ENCODE measurements at regions not wholly inside any gene's neighbourhood (a gene's known extent, or its start where the extent isn't known, plus 50 kb on each side); places are given as distances from the start of the nearest gene placed in this dataset.

DNA sequence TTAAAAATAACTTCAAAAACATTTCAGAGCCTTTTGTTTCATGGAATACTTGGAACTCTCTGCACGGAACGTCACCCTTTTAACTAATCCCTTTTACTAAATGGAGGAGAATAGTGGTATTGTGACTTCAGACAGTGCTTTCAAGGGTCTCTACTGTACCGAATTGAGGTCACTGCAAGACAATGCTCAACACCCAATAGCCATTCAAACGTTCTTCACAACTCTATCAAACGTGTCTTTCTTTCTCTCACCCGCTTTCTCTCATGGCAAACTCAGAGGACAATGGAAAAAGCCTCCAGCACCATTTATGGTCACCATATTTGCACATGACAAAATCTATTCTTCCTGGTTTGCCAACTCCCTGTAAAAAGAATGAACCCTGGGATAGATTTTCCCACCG is 132.1 kb upstream of the SOX5 start:
- H3K27me3 Mint-ChIP-seq (ENCODE audit: low read depth) = no peaks in the 10 kb centered on the region
- DNase-seq (ENCODE audit: low spot score) = no peak
- H3K27ac Mint-ChIP-seq = no peak overlapping the region
- H3K9me3 Mint-ChIP-seq = no peaks in the 10 kb centered on the region
- ChIA-PET POLR2A (no interaction called here), CTCF (no interaction called here)
- TF ChIP-seq, protein P1, sequence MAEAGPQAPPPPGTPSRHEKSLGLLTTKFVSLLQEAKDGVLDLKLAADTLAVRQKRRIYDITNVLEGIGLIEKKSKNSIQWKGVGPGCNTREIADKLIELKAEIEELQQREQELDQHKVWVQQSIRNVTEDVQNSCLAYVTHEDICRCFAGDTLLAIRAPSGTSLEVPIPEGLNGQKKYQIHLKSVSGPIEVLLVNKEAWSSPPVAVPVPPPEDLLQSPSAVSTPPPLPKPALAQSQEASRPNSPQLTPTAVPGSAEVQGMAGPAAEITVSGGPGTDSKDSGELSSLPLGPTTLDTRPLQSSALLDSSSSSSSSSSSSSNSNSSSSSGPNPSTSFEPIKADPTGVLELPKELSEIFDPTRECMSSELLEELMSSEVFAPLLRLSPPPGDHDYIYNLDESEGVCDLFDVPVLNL (CRISPR knock-in tag; IDR thresholded peaks at IDR 0.05; ENCODE audit: borderline replicate concordance, low read depth) = no peak
- TF ChIP-seq ZNF317 (CRISPR knock-in tag; IDR thresholded peaks at IDR 0.05; ENCODE audit: borderline replicate concordance, low read depth) (no peak), ZNF121 (CRISPR knock-in tag; IDR thresholded peaks at IDR 0.05) (no peak), RELA (CRISPR knock-in tag; IDR thresholded peaks at IDR 0.05; ENCODE audit: borderline replicate concordance) (no peak), ZNF219 (CRISPR knock-in tag; IDR thresholded peaks at IDR 0.05; ENCODE audit: borderline replicate concordance) (no peak), ZNF138 (CRISPR knock-in tag; conservative IDR thresholded peaks at IDR 0.05) (no peak), SMAD3 (CRISPR knock-in tag; IDR thresholded peaks at IDR 0.05; ENCODE audit: borderline replicate concordance) (no peak), SMAD4 (CRISPR knock-in tag; IDR thresholded peaks at IDR 0.05) (no peak), ZNF263 (CRISPR knock-in tag; IDR thresholded peaks at IDR 0.05; ENCODE audit: low read depth) (no peak), TEAD4 (CRISPR knock-in tag; IDR thresholded peaks at IDR 0.05) (no peak), TCF7 (CRISPR knock-in tag; IDR thresholded peaks at IDR 0.05; ENCODE audit: low read depth) (no peak), GTF2I (CRISPR knock-in tag; conservative IDR thresholded peaks at IDR 0.05) (no peak), NR3C1 (CRISPR knock-in tag; conservative IDR thresholded peaks at IDR 0.05; ENCODE audit: low read depth) (no peak)
- TF ChIP-seq, protein P2, sequence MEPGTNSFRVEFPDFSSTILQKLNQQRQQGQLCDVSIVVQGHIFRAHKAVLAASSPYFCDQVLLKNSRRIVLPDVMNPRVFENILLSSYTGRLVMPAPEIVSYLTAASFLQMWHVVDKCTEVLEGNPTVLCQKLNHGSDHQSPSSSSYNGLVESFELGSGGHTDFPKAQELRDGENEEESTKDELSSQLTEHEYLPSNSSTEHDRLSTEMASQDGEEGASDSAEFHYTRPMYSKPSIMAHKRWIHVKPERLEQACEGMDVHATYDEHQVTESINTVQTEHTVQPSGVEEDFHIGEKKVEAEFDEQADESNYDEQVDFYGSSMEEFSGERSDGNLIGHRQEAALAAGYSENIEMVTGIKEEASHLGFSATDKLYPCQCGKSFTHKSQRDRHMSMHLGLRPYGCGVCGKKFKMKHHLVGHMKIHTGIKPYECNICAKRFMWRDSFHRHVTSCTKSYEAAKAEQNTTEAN (CRISPR knock-in tag; IDR thresholded peaks at IDR 0.05) = no peak
- TF ChIP-seq, protein P3, sequence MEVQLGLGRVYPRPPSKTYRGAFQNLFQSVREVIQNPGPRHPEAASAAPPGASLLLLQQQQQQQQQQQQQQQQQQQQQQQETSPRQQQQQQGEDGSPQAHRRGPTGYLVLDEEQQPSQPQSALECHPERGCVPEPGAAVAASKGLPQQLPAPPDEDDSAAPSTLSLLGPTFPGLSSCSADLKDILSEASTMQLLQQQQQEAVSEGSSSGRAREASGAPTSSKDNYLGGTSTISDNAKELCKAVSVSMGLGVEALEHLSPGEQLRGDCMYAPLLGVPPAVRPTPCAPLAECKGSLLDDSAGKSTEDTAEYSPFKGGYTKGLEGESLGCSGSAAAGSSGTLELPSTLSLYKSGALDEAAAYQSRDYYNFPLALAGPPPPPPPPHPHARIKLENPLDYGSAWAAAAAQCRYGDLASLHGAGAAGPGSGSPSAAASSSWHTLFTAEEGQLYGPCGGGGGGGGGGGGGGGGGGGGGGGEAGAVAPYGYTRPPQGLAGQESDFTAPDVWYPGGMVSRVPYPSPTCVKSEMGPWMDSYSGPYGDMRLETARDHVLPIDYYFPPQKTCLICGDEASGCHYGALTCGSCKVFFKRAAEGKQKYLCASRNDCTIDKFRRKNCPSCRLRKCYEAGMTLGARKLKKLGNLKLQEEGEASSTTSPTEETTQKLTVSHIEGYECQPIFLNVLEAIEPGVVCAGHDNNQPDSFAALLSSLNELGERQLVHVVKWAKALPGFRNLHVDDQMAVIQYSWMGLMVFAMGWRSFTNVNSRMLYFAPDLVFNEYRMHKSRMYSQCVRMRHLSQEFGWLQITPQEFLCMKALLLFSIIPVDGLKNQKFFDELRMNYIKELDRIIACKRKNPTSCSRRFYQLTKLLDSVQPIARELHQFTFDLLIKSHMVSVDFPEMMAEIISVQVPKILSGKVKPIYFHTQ (CRISPR knock-in tag; IDR thresholded peaks at IDR 0.05) = no peak
- TF ChIP-seq, protein P4, sequence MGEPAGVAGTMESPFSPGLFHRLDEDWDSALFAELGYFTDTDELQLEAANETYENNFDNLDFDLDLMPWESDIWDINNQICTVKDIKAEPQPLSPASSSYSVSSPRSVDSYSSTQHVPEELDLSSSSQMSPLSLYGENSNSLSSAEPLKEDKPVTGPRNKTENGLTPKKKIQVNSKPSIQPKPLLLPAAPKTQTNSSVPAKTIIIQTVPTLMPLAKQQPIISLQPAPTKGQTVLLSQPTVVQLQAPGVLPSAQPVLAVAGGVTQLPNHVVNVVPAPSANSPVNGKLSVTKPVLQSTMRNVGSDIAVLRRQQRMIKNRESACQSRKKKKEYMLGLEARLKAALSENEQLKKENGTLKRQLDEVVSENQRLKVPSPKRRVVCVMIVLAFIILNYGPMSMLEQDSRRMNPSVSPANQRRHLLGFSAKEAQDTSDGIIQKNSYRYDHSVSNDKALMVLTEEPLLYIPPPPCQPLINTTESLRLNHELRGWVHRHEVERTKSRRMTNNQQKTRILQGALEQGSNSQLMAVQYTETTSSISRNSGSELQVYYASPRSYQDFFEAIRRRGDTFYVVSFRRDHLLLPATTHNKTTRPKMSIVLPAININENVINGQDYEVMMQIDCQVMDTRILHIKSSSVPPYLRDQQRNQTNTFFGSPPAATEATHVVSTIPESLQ (CRISPR knock-in tag; IDR thresholded peaks at IDR 0.05) = no peak
- H3K36me3 Mint-ChIP-seq = no peaks in the 10 kb centered on the region
- peaks cover 6% of the 10 kb centered on the region; the same call in 1 of the 2 replicates for H3K4me1 Mint-ChIP-seq
- no peak overlapping the region for H3K4me3 Mint-ChIP-seq
- no peak for ATAC-seq

DNA sequence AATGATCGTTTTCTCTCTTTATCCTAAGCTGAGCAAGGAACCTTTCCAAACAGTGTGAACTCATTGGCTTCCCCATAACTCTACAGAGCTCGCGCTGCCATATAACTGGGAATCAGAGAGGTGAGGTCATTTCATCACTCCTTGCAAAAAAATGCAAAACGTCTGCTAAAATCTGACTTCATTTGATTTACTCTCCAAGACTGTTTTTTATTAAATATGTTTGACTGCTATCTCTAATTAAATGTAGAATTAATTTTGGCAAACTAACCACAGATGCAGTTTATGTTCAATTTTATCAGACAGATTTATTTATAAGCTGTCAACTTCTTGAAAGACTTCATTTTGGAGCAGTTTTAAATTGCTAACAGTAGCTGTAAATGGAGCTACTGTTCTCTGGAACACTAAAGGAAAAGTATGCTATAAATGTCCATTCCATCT is 131.6 kb upstream of the SOX5 start:
- no peaks in the 10 kb centered on the region for H3K36me3 Mint-ChIP-seq
- ATAC-seq = no peak
- TF ChIP-seq JUN (CRISPR knock-in tag; IDR thresholded peaks at IDR 0.05) (no peak), GABPB1 (CRISPR knock-in tag; IDR thresholded peaks at IDR 0.05) (no peak), NR2C2 (CRISPR knock-in tag; IDR thresholded peaks at IDR 0.05) (no peak), MYBL2 (CRISPR knock-in tag; IDR thresholded peaks at IDR 0.05) (no peak), TCF7 (CRISPR knock-in tag; IDR thresholded peaks at IDR 0.05; ENCODE audit: low read depth) (no peak), KAT7 (CRISPR knock-in tag; IDR thresholded peaks at IDR 0.05; ENCODE audit: borderline replicate concordance) (no peak), ATF1 (CRISPR knock-in tag; IDR thresholded peaks at IDR 0.05) (no peak)
- TF ChIP-seq, protein P5, sequence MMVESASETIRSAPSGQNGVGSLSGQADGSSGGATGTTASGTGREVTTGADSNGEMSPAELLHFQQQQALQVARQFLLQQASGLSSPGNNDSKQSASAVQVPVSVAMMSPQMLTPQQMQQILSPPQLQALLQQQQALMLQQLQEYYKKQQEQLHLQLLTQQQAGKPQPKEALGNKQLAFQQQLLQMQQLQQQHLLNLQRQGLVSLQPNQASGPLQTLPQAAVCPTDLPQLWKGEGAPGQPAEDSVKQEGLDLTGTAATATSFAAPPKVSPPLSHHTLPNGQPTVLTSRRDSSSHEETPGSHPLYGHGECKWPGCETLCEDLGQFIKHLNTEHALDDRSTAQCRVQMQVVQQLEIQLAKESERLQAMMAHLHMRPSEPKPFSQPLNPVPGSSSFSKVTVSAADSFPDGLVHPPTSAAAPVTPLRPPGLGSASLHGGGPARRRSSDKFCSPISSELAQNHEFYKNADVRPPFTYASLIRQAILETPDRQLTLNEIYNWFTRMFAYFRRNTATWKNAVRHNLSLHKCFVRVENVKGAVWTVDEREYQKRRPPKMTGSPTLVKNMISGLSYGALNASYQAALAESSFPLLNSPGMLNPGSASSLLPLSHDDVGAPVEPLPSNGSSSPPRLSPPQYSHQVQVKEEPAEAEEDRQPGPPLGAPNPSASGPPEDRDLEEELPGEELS (CRISPR knock-in tag; IDR thresholded peaks at IDR 0.05) = no peak
- H3K27ac Mint-ChIP-seq = no peak overlapping the region
- ChIA-PET POLR2A (no interaction called here), CTCF (interaction anchor here (0.6 kb wide), 1 partner anchor 218 kb away, joined by 3 read pairs; no protein-coding TSS in a partner anchor)
- no peaks in the 10 kb centered on the region for H3K27me3 Mint-ChIP-seq (ENCODE audit: low read depth)
- no peak overlapping the region for H3K4me3 Mint-ChIP-seq
- DNase-seq (ENCODE audit: low spot score) = no peak
- peaks cover 10% of the 10 kb centered on the region for H3K4me1 Mint-ChIP-seq
- H3K9me3 Mint-ChIP-seq = no peaks in the 10 kb centered on the region

All from WTC11 (cell line).